IMR-90 (cell line): ENCODE measurements at regions not wholly inside any gene's neighbourhood (a gene's known extent, or its start where the extent isn't known, plus 50 kb on each side); places are given as distances from the start of the nearest gene placed in this dataset.

Source experiments
- ATAC-seq: fragments of 200-7000 bp; cut with Tn5 transposase; 2 replicates; pipeline ENCODE4 v1.9.1; 2020; ENCODE audit warnings: low read depth, mild to moderate bottlenecking, moderate library complexity
- BruUV-seq: library from RNA; stranded (reverse); fragments of 400-500 nt; replicated peaks from 2 replicates; lab custom pipeline; 2021; lab: Mats Ljungman, UMichigan
- CTCF ChIA-PET: fragments of 300-600 bp; formaldehyde crosslinking; extraction: SDS; loops from one replicate; lab custom pipeline; 2021; ENCODE audit warnings: antibody characterized with exemption; lab: Yijun Ruan, JAX
- POLR2A ChIA-PET: fragments of 300-600 bp; sonication (Branson Sonifier 250); formaldehyde crosslinking; loops from one replicate; lab custom pipeline; 2022; ENCODE audit warnings: antibody characterized with exemption; ENCODE audit not compliant: unreplicated experiment; lab: Charles Lee
- DNase-seq: peaks from one replicate; pipeline ENCODE4 v3.0.0; 2013
- H2AFZ ChIP-seq: replicated peaks from 2 replicates; pipeline ENCODE3; 2013; ENCODE audit warnings: low read length, mild to moderate bottlenecking; ENCODE audit not compliant: poor library complexity
- H2AK5ac ChIP-seq: 2 replicates; pipeline ENCODE4 v1.6.1; 2013; ENCODE audit warnings: low read depth, low read length, inconsistent platforms
- H2AK9ac ChIP-seq: replicated peaks from 2 replicates; pipeline ENCODE3; 2013; ENCODE audit warnings: mild to moderate bottlenecking, low read depth, low read length, moderate library complexity; ENCODE audit not compliant: poor library complexity
- H2BK120ac ChIP-seq: 2 replicates; pipeline ENCODE4 v1.6.1; 2013; ENCODE audit warnings: low read depth, low read length, inconsistent platforms
- H2BK15ac ChIP-seq: 3 replicates; pipeline ENCODE4 v1.6.1; 2013; ENCODE audit warnings: low read depth, low read length, inconsistent platforms
- H2BK20ac ChIP-seq: 2 replicates; pipeline ENCODE4 v1.6.1; 2013; ENCODE audit warnings: low read depth, mild to moderate bottlenecking, inconsistent platforms, low read length, moderate library complexity
- H2BK5ac ChIP-seq: 2 replicates; pipeline ENCODE4 v1.6.1; 2013; ENCODE audit warnings: mild to moderate bottlenecking, low read depth, low read length, inconsistent platforms; ENCODE audit not compliant: poor library complexity, severe bottlenecking
- H3K14ac ChIP-seq: replicated peaks from 2 replicates; pipeline ENCODE4 v1.6.1; 2013; ENCODE audit warnings: low read depth, low read length, inconsistent platforms
- H3K18ac ChIP-seq: 2 replicates; pipeline ENCODE4 v1.6.1; 2013; ENCODE audit warnings: low read depth, low read length, control low read depth
- H3K23ac ChIP-seq: 2 replicates; pipeline ENCODE4 v1.6.1; 2013; ENCODE audit warnings: low read depth, low read length, inconsistent platforms
- H3K27ac ChIP-seq: 2 replicates; pipeline ENCODE4 v1.5.1; 2013; ENCODE audit warnings: mild to moderate bottlenecking, control low read depth, low read length; ENCODE audit not compliant: insufficient read depth
- H3K27me3 ChIP-seq: 2 replicates; pipeline ENCODE4 v1.6.1; 2013; ENCODE audit warnings: low read length; ENCODE audit not compliant: control insufficient read depth, insufficient read depth
- H3K36me3 ChIP-seq: 2 replicates; pipeline ENCODE4 v1.6.1; 2013; ENCODE audit warnings: low read length, mixed read lengths; ENCODE audit not compliant: control insufficient read depth, insufficient read depth
- H3K4ac ChIP-seq: 2 replicates; pipeline ENCODE4 v1.6.1; 2013; ENCODE audit warnings: low read depth, low read length, inconsistent platforms
- H3K4me1 ChIP-seq: 2 replicates; pipeline ENCODE4 v1.6.1; 2013; ENCODE audit warnings: low read length, mixed read lengths; ENCODE audit not compliant: control insufficient read depth, insufficient read depth
- H3K4me2 ChIP-seq: 2 replicates; pipeline ENCODE4 v1.6.1; 2013; ENCODE audit warnings: low read depth, mild to moderate bottlenecking, control low read depth, low read length, moderate library complexity
- H3K4me3 ChIP-seq: 2 replicates; pipeline ENCODE4 v1.5.1; 2013; ENCODE audit warnings: low read depth, mild to moderate bottlenecking, control low read depth, low read length, moderate library complexity; ENCODE audit not compliant: insufficient read depth
- H3K56ac ChIP-seq: 2 replicates; pipeline ENCODE4 v1.6.1; 2013; ENCODE audit warnings: low read length, inconsistent platforms; ENCODE audit not compliant: insufficient read depth; ENCODE audit errors: extremely low read depth
- H3K79me1 ChIP-seq, 2 experiments: 2 replicates each; pipeline ENCODE4 v1.6.1; 2013; ENCODE audit warnings: low read length in 2 of 2, inconsistent platforms in 1 of 2, low read depth in 1 of 2
- H3K9ac ChIP-seq: 2 replicates; pipeline ENCODE4 v1.6.1; 2013; ENCODE audit warnings: low read depth, low read length, control low read depth
- H3K9me1 ChIP-seq: 2 replicates; pipeline ENCODE4 v1.6.1; 2013; ENCODE audit warnings: low read length, inconsistent platforms; ENCODE audit not compliant: insufficient read depth
- H3K9me3 ChIP-seq: 2 replicates; pipeline ENCODE4 v1.6.1; 2013; ENCODE audit warnings: low read length; ENCODE audit not compliant: control insufficient read depth, insufficient read depth
- H4K20me1 ChIP-seq: 2 replicates; pipeline ENCODE4 v1.6.1; 2013; ENCODE audit warnings: low read length, inconsistent platforms; ENCODE audit not compliant: insufficient read depth
- H4K5ac ChIP-seq: 2 replicates; pipeline ENCODE4 v1.6.1; 2013; ENCODE audit warnings: mild to moderate bottlenecking, low read depth, low read length, control low read depth
- H4K8ac ChIP-seq, 2 experiments: 2 replicates each; pipeline ENCODE4 v1.6.1; 2013; ENCODE audit warnings: low read depth in 2 of 2, low read length in 2 of 2, control low read depth in 1 of 2, inconsistent platforms in 1 of 2
- H4K91ac ChIP-seq: 2 replicates; pipeline ENCODE4 v1.6.1; 2013; ENCODE audit warnings: low read depth, low read length, inconsistent platforms; ENCODE audit not compliant: insufficient read depth
- BHLHE40 ChIP-seq: fragments of 150-350 bp; IDR thresholded peaks from 2 replicates; pipeline ENCODE4 v1.6.1; 2016; ENCODE audit warnings: mild to moderate bottlenecking, low read depth, low read length
- FOS ChIP-seq: fragments of 150-350 bp; IDR thresholded peaks from 2 replicates; pipeline ENCODE4 v1.6.1; 2016; ENCODE audit warnings: low read depth, low read length
- NFE2L2 ChIP-seq: fragments of 150-350 bp; IDR thresholded peaks from 2 replicates; pipeline ENCODE4 v1.6.1; 2016; ENCODE audit warnings: low read depth, mild to moderate bottlenecking, low read length
- RAD21 ChIP-seq: IDR thresholded peaks from 2 replicates; pipeline ENCODE4 v1.6.1; 2012; ENCODE audit warnings: low read length, improper control_type of control experiment
- RCOR1 ChIP-seq: IDR thresholded peaks from 2 replicates; pipeline ENCODE4 v1.6.1; 2012; ENCODE audit warnings: mild to moderate bottlenecking, low read length, improper control_type of control experiment; ENCODE audit not compliant: insufficient replicate concordance
- WGBS, 2 experiments: methylation state at CpG; one replicate each; pipeline versions ENCODE4 v1.1.5 to v1.1.7; 2013; ENCODE audit warnings: missing lambda C conversion rate in 2 of 2; ENCODE audit not compliant: insufficient read length in 1 of 2; ENCODE audit errors: extremely low coverage in 2 of 2; 5-methylcytosine and 5-hydroxymethylcytosine counted together
- dilution Hi-C: fragments of 300-500 bp; cut with HindIII; formaldehyde crosslinking; loops from one replicate; pipeline ENCODE4 v1.14.3; 2018; ENCODE audit warnings: low sequenced_read_pairs; ENCODE audit not compliant: unreplicated experiment
- in situ Hi-C: fragments of 300-500 bp; cut with MboI; formaldehyde crosslinking; loops from 3 replicates; pipeline ENCODE4 v1.14.3; 2019; ENCODE audit warnings: low sequenced_read_pairs, inconsistent platforms, mixed read lengths
- intact Hi-C: fragments of 100-400 bp; cut with micrococcal nuclease; formaldehyde crosslinking; loops from 2 replicates; pipeline ENCODE4 v1.10.0; 2022
- TF ChIP-seq, protein P1 (sequence below): fragments of 150-350 bp; IDR thresholded peaks from 2 replicates; pipeline ENCODE4 v1.6.1; 2017; ENCODE audit warnings: mild to moderate bottlenecking, antibody characterized with exemption, low read length, low read depth
- TF ChIP-seq, protein P2 (sequence below): fragments of 150-350 bp; IDR thresholded peaks from 2 replicates; pipeline ENCODE4 v1.6.1; 2016; ENCODE audit warnings: low read depth, mild to moderate bottlenecking, low read length, moderate library complexity, borderline replicate concordance

DNA sequence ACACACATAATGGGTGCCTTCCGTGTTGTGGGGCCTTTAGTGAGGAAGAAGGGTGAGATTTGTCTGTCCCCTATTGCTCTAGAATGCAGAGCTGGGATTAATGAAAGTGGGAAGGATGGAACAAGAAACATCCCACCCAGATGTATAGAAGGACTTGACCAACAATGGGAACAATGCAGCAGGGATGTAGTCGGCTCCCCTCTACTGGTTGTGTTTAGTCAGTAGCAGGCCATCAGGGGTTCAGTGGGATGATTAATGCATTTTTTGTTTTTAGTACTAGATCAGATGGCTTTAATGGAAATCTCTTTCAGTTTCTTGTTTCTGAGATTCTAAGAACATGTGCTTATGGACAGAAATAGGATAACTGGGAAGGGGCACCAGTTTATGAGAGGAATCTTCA, 156.0 kb upstream of the ROPN1 start:
- Histone ChIP-seq H3K4me3 (no peak overlapping the region), H2BK15ac (no peak overlapping the region), H3K4me2 (no peak overlapping the region), H3K56ac (no peak overlapping the region), H3K23ac (no peak overlapping the region), H2BK20ac (no peak overlapping the region), H3K9me1 (no peaks in the 10 kb centered on the region; the same call in 1 of the 2 replicates), H3K4ac (no peak overlapping the region), H3K9ac (no peak overlapping the region), H3K4me1 (no peaks in the 10 kb centered on the region), H3K27ac (no peak overlapping the region), H3K27me3 (peaks cover 15% of the 10 kb centered on the region), H3K36me3 (no peaks in the 10 kb centered on the region), H2BK5ac (no peak overlapping the region), H3K79me1 (no peaks in the 10 kb centered on the region), H4K91ac (no peak overlapping the region), H2BK120ac (no peak overlapping the region), H2AK9ac (no peak overlapping the region), H3K18ac (no peak overlapping the region), H2AFZ (no peak overlapping the region), H4K8ac (no peak overlapping the region), H4K20me1 (no peaks in the 10 kb centered on the region), H4K5ac (no peak overlapping the region), H2AK5ac (no peak overlapping the region), H3K14ac (no peak overlapping the region), H3K9me3 (no peaks in the 10 kb centered on the region)
- DNase-seq = no peak
- in situ Hi-C loops (no loop called here), intact Hi-C loops (no loop called here), dilution Hi-C loops (no loop called here)
- TF ChIP-seq RAD21 = no peak
- TF ChIP-seq, protein P1, sequence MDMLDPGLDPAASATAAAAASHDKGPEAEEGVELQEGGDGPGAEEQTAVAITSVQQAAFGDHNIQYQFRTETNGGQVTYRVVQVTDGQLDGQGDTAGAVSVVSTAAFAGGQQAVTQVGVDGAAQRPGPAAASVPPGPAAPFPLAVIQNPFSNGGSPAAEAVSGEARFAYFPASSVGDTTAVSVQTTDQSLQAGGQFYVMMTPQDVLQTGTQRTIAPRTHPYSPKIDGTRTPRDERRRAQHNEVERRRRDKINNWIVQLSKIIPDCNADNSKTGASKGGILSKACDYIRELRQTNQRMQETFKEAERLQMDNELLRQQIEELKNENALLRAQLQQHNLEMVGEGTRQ = no peak
- no peak for TF ChIP-seq FOS
- no peak for TF ChIP-seq NFE2L2
- TF ChIP-seq BHLHE40 = no peak
- no peak for TF ChIP-seq RCOR1
- TF ChIP-seq, protein P2, sequence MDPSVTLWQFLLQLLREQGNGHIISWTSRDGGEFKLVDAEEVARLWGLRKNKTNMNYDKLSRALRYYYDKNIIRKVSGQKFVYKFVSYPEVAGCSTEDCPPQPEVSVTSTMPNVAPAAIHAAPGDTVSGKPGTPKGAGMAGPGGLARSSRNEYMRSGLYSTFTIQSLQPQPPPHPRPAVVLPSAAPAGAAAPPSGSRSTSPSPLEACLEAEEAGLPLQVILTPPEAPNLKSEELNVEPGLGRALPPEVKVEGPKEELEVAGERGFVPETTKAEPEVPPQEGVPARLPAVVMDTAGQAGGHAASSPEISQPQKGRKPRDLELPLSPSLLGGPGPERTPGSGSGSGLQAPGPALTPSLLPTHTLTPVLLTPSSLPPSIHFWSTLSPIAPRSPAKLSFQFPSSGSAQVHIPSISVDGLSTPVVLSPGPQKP = no peak
- no peak for ATAC-seq
- WGBS, 2 experiments = no CpG with 5 or more reads among the region's 2 CpGs
- CTCF ChIA-PET = no interaction called here
- no TSS peak for BruUV-seq
- POLR2A ChIA-PET = no interaction called here
